LoVo (cell line): ENCODE measurements at regions not wholly inside any gene's neighbourhood (a gene's known extent, or its start where the extent isn't known, plus 50 kb on each side); places are given as distances from the start of the nearest gene placed in this dataset.

ENCODE experiments used
- DNase-seq: peaks from one replicate; pipeline ENCODE4 v3.0.0-alpha.2; 2016; ENCODE audit warnings: low spot score

- DNase-seq = no peak
Observed at GRCh38 chr10:78274491-78274890, 240.8 kb downstream of the RPS24 start.

- no peak for DNase-seq
Observed at GRCh38 chr10:78276139-78276538, 242.5 kb downstream of the RPS24 start.

- DNase-seq = no peak
Observed at GRCh38 chr10:78277314-78278057, 243.8 kb downstream of the RPS24 start.

- DNase-seq = no peak
Observed at GRCh38 chr10:78278058-78278404, 244.4 kb downstream of the RPS24 start.

- DNase-seq = no peak
Observed at GRCh38 chr10:78279756-78280155, 246.1 kb downstream of the RPS24 start.

GRCh38 chr10:78280604-78281003, 246.9 kb downstream of the RPS24 start:
- no peak for DNase-seq

- DNase-seq = no peak
Observed at GRCh38 chr10:78281627-78282026, 248.0 kb downstream of the RPS24 start.

GRCh38 chr10:78283069-78283682, 249.5 kb downstream of the RPS24 start:
- no peak for DNase-seq

GRCh38 chr10:78284381-78284780, 250.7 kb downstream of the RPS24 start:
- no peak for DNase-seq

GRCh38 chr10:78285226-78285625, 251.6 kb downstream of the RPS24 start:
- no peak for DNase-seq

GRCh38 chr10:78286186-78286585, 252.5 kb downstream of the RPS24 start:
- DNase-seq = no peak

GRCh38 chr10:78286668-78287067, 253.0 kb downstream of the RPS24 start:
- DNase-seq = no peak

GRCh38 chr10:78287618-78288017, 254.0 kb downstream of the RPS24 start:
- DNase-seq = no peak

GRCh38 chr10:78288663-78289062, 255.0 kb downstream of the RPS24 start:
- DNase-seq = no peak

GRCh38 chr10:78290131-78290750, 256.6 kb downstream of the RPS24 start:
- DNase-seq = no peak

- DNase-seq = no peak
Observed at GRCh38 chr10:78291722-78292121, 258.1 kb downstream of the RPS24 start.

GRCh38 chr10:78292250-78292981, 258.8 kb downstream of the RPS24 start:
- no peak for DNase-seq

GRCh38 chr10:78292982-78293865, 259.6 kb downstream of the RPS24 start:
- no peak for DNase-seq

GRCh38 chr10:78295242-78295641, 261.6 kb downstream of the RPS24 start:
- no peak for DNase-seq

GRCh38 chr10:78296785-78297184, 263.1 kb downstream of the RPS24 start:
- DNase-seq = no peak

- DNase-seq = no peak
Observed at GRCh38 chr10:78297997-78298396, 264.3 kb downstream of the RPS24 start.

GRCh38 chr10:78298835-78299234, 265.2 kb downstream of the RPS24 start:
- DNase-seq = no peak
